Activated CD4-positive, alpha-beta memory T cell treated with anti-CD3 and anti-CD28 coated beads for 36 hours (primary cell): ENCODE measurements at regions not wholly inside any gene's neighbourhood (a gene's known extent, or its start where the extent isn't known, plus 50 kb on each side); places are given as distances from the start of the nearest gene placed in this dataset.

Experiments used
- CTCF ChIA-PET: fragments of 350-600 bp; sonication (Branson Sonifier 250); formaldehyde crosslinking; loops from one replicate; lab custom pipeline; 2021; ENCODE audit warnings: antibody characterized with exemption, inconsistent platforms; lab: Charles Lee
- POLR2A ChIA-PET: fragments of 350-600 bp; sonication (Branson Sonifier 250); formaldehyde crosslinking; loops from one replicate; lab custom pipeline; 2021; ENCODE audit warnings: antibody characterized with exemption; lab: Charles Lee
- DNase-seq: peaks from one replicate; pipeline ENCODE4 v3.0.0-alpha.2; 2020
- H3K27ac Mint-ChIP-seq: one replicate; pipeline ENCODE4 v1.8.0; 2021; ENCODE audit warnings: mixed read lengths
- H3K27me3 Mint-ChIP-seq: one replicate; pipeline ENCODE4 v1.8.0; 2021; ENCODE audit warnings: mixed read lengths
- H3K36me3 Mint-ChIP-seq: one replicate; pipeline ENCODE4 v1.8.0; 2021; ENCODE audit warnings: mixed read lengths
- H3K4me1 Mint-ChIP-seq: one replicate; pipeline ENCODE4 v1.8.0; 2021; ENCODE audit warnings: low read depth, mixed read lengths
- H3K4me3 Mint-ChIP-seq: one replicate; pipeline ENCODE4 v1.8.0; 2021; ENCODE audit warnings: mild to moderate bottlenecking, mixed read lengths
- H3K9me3 Mint-ChIP-seq: one replicate; pipeline ENCODE4 v1.8.0; 2021; ENCODE audit warnings: mixed read lengths
- intact Hi-C: fragments of 100-400 bp; cut with micrococcal nuclease; formaldehyde crosslinking; loops from one replicate; pipeline ENCODE4 v1.15.1; 2023

DNA sequence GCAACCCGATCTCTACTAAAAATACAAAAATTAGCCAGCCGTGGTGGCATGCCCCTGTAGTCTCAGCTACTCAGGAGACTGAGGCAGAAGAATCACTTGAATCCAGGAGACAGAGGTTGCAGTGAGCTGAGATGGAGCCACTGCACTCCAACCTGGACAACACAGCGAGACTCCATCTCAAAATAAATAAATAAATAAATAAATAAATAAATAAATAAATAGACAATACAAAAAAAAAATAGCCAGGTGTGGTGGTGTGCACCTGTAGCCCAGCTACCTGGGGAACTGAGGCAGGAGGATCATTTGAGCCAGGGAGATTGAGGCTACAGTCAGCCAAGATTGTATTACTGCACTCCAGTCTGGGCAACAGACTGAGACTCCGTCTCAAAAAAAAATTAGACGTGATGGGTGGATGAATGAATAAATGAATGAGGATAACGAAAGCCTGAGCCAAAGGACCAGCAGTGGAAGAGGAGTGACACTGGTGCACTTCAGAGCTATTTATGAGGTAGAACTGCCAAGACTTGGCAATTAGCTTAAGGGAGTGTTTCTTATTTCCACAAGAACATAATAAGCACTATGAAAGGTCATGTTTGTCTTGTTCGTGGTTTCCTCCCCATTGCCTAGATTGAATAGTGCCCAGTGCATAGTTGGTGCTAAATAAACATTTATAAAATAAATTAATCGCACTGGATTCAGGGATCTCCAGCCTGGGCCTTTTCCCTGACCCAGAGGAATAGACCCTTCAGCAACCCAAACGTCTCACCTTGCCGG lies 232.2 kb downstream of the IDS start:
- Mint-ChIP-seq H3K36me3 (no peaks in the 10 kb centered on the region), H3K4me1 (no peaks in the 10 kb centered on the region), H3K4me3 (no peak overlapping the region), H3K27me3 (no peaks in the 10 kb centered on the region), H3K27ac (no peak overlapping the region), H3K9me3 (no peaks in the 10 kb centered on the region)
- ChIA-PET CTCF (no interaction called here), POLR2A (no interaction called here)
- intact Hi-C loops, result no loop called here
- DNase-seq, result no peak

GRCh38 chrX:149267878-149268813 lies 237.0 kb downstream of the IDS start:
- no peak overlapping the region for H3K27ac Mint-ChIP-seq
- no peak for DNase-seq
- H3K9me3 Mint-ChIP-seq, result no peaks in the 10 kb centered on the region
- H3K4me3 Mint-ChIP-seq, result no peak overlapping the region
- H3K4me1 Mint-ChIP-seq, result no peaks in the 10 kb centered on the region
- intact Hi-C loops, result no loop called here
- CTCF ChIA-PET, result no interaction called here
- H3K36me3 Mint-ChIP-seq, result no peaks in the 10 kb centered on the region
- POLR2A ChIA-PET, result no interaction called here
- peaks cover 3% of the 10 kb centered on the region for H3K27me3 Mint-ChIP-seq

DNA sequence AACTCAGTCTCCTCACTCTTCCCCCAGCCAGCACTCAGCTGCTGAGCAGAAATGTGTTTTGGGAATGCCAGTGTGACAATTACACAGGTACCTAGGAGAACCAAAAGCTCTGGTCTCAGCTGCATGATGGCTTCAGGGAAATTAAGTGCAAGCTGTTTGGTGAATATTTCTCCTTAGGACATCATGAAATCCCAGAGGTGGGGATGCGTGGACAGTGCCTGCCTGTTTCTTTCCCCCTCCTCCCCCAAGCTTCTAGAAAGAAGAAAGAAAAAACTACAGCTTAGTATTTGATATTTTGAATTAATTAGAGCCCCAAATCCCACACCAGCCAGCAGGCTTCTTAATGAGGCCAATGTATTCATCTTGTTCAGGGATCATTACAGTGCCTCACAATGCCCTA lies 243.0 kb downstream of the IDS start:
- intact Hi-C loops, result no loop called here
- POLR2A ChIA-PET, result no interaction called here
- no peaks in the 10 kb centered on the region for H3K9me3 Mint-ChIP-seq
- CTCF ChIA-PET, result no interaction called here
- H3K4me3 Mint-ChIP-seq, result no peak overlapping the region
- no peaks in the 10 kb centered on the region for H3K36me3 Mint-ChIP-seq
- H3K27ac Mint-ChIP-seq, result no peak overlapping the region
- DNase-seq, result no peak
- H3K27me3 Mint-ChIP-seq, result peaks cover 3% of the 10 kb centered on the region
- no peaks in the 10 kb centered on the region for H3K4me1 Mint-ChIP-seq

GRCh38 chrX:149259241-149259640 lies 245.9 kb downstream of the IDS start:
- H3K9me3 Mint-ChIP-seq, result no peaks in the 10 kb centered on the region
- ChIA-PET POLR2A (no interaction called here), CTCF (no interaction called here)
- H3K4me1 Mint-ChIP-seq, result no peaks in the 10 kb centered on the region
- intact Hi-C loops, result no loop called here
- DNase-seq, result no peak
- H3K36me3 Mint-ChIP-seq, result no peaks in the 10 kb centered on the region
- peaks cover 3% of the 10 kb centered on the region for H3K27me3 Mint-ChIP-seq
- no peak overlapping the region for H3K4me3 Mint-ChIP-seq
- H3K27ac Mint-ChIP-seq, result no peak overlapping the region

DNA sequence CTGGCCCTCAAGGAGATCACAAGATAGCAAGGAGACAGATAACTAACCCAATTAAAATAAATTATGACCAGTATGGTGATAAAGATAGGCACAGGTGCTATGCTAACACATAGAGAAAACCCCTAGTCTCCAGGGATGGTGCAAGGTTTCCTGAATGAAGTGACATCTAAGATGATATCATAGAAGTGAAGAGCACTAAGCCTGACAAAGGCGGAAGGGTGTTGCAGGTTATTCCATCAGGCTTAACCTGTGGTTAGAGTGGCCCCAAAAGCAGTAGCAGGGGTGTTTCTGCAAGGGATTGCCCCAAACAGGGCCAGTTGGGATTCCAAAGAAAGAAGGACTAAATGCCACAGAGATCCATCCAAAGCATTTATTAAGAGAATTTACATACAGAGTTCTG lies 249.2 kb downstream of the IDS start:
- CTCF ChIA-PET, result no interaction called here
- no peak overlapping the region for H3K27ac Mint-ChIP-seq
- intact Hi-C loops, result no loop called here
- H3K9me3 Mint-ChIP-seq, result no peaks in the 10 kb centered on the region
- H3K36me3 Mint-ChIP-seq, result no peaks in the 10 kb centered on the region
- no peak for DNase-seq
- no peaks in the 10 kb centered on the region for H3K4me1 Mint-ChIP-seq
- POLR2A ChIA-PET, result no interaction called here
- H3K27me3 Mint-ChIP-seq, result no peaks in the 10 kb centered on the region
- H3K4me3 Mint-ChIP-seq, result no peak overlapping the region

- H3K9me3 Mint-ChIP-seq, result no peaks in the 10 kb centered on the region
- ChIA-PET CTCF (interaction anchor here (0.5 kb wide), 1 partner anchor 397 kb away, joined by 3 read pairs; no protein-coding TSS in a partner anchor), POLR2A (interaction anchor here (0.7 kb wide), 1 partner anchor 182 kb away, joined by 6 read pairs; no protein-coding TSS in a partner anchor)
- no peaks in the 10 kb centered on the region for H3K27me3 Mint-ChIP-seq
- H3K27ac Mint-ChIP-seq, result no peak overlapping the region
- H3K4me3 Mint-ChIP-seq, result no peak overlapping the region
- intact Hi-C loops, result no loop called here
- no peaks in the 10 kb centered on the region for H3K36me3 Mint-ChIP-seq
- no peaks in the 10 kb centered on the region for H3K4me1 Mint-ChIP-seq
- no peak for DNase-seq
These were observed 257.0 kb downstream of the IDS start for GRCh38 chrX:149248073-149248625.

- Mint-ChIP-seq H3K4me1 (peaks cover 2% of the 10 kb centered on the region), H3K9me3 (peaks cover 11% of the 10 kb centered on the region), H3K4me3 (no peak overlapping the region), H3K36me3 (no peaks in the 10 kb centered on the region), H3K27me3 (no peaks in the 10 kb centered on the region), H3K27ac (no peak overlapping the region)
- intact Hi-C loops, result no loop called here
- POLR2A ChIA-PET, result no interaction called here
- DNase-seq, result no peak
- CTCF ChIA-PET, result no interaction called here
These were observed 274.4 kb downstream of the IDS start for GRCh38 chrX:149230689-149231088.

GRCh38 chrX:149223854-149224253 lies 281.3 kb downstream of the IDS start:
- no peaks in the 10 kb centered on the region for H3K4me1 Mint-ChIP-seq
- no peak for DNase-seq

DNA sequence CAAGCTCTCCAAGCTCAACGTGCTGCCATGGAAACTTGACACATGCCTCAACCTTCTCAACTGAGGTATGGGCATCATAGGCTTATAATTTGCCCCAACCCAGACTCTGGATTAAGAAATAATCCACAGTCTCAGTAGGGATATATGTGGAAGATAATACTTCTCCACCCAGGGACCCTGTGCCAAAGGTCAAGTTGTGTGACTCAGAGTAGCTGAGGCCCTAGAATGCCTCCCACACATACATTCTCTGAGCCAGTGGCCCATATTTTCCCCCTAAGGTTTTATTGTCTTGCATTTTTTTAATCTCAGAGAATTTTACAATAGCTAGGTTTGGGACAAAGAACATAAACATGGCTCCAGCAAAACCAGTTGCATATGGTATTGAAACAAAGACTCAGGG lies 283.1 kb downstream of the IDS start:
- Mint-ChIP-seq H3K4me3 (no peak overlapping the region), H3K27me3 (no peaks in the 10 kb centered on the region), H3K36me3 (no peaks in the 10 kb centered on the region), H3K9me3 (peaks cover 2% of the 10 kb centered on the region), H3K4me1 (no peaks in the 10 kb centered on the region), H3K27ac (no peak overlapping the region)
- CTCF ChIA-PET, result no interaction called here
- no peak for DNase-seq
- POLR2A ChIA-PET, result no interaction called here
- intact Hi-C loops, result no loop called here

More at GRCh38 chrX:149223854-149224253, 281.3 kb downstream of the IDS start:
- ChIA-PET CTCF (no interaction called here), POLR2A (no interaction called here)
- Mint-ChIP-seq H3K27me3 (no peaks in the 10 kb centered on the region), H3K4me3 (no peak overlapping the region), H3K27ac (no peak overlapping the region), H3K9me3 (peaks cover 11% of the 10 kb centered on the region), H3K36me3 (no peaks in the 10 kb centered on the region)
- intact Hi-C loops, result no loop called here

DNA sequence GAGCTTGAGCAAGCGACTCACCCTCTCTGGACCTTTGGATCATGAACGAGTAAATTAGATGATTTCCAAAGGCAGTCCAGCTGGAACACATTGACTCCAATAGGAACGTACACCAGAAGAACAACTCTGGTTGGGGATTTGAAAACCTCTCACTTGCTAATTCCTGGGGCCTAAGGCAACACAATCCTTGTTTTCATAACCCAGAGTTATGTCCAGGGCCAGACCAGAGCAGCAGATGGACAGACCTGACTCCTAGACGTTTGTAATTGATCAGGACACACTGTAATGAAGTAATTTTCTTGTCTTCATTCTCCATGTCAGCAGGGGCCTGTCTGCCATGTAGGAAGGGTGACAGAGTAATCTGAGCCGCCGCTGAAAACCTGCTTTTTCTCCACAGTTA lies 283.9 kb downstream of the IDS start:
- H3K27ac Mint-ChIP-seq, result no peak overlapping the region
- H3K9me3 Mint-ChIP-seq, result no peaks in the 10 kb centered on the region
- ChIA-PET POLR2A (no interaction called here), CTCF (no interaction called here)
- no peaks in the 10 kb centered on the region for H3K36me3 Mint-ChIP-seq
- intact Hi-C loops, result no loop called here
- DNase-seq, result no peak
- H3K4me3 Mint-ChIP-seq, result no peak overlapping the region
- H3K27me3 Mint-ChIP-seq, result no peaks in the 10 kb centered on the region
- no peaks in the 10 kb centered on the region for H3K4me1 Mint-ChIP-seq

DNA sequence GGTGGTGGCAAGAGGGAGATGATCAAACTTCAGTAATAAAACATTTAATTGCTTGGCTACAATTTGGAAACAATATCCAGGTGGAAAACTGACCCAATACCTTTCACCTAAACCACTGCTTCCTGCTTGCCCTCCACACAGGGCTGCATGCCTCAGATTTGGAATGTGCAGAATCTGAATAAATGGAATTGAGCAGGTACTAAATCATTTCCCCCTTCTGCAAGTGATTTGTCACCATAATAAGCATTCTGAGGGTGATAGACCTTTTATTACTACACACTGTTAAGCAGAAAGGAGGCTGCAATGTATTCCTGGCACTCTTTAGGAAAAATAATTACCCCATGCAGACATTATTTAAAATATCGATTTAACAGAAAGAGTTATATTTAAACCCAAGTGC lies 291.8 kb downstream of the IDS start:
- H3K9me3 Mint-ChIP-seq, result no peaks in the 10 kb centered on the region
- ChIA-PET POLR2A (no interaction called here), CTCF (no interaction called here)
- intact Hi-C loops, result no loop called here
- no peak overlapping the region for H3K27ac Mint-ChIP-seq
- no peaks in the 10 kb centered on the region for H3K36me3 Mint-ChIP-seq
- H3K27me3 Mint-ChIP-seq, result no peaks in the 10 kb centered on the region
- no peaks in the 10 kb centered on the region for H3K4me1 Mint-ChIP-seq
- no peak overlapping the region for H3K4me3 Mint-ChIP-seq
- no peak for DNase-seq

- DNase-seq, result no peak
- Mint-ChIP-seq H3K27ac (no peak overlapping the region), H3K36me3 (no peaks in the 10 kb centered on the region), H3K27me3 (peaks cover 2% of the 10 kb centered on the region), H3K9me3 (no peaks in the 10 kb centered on the region), H3K4me1 (no peaks in the 10 kb centered on the region), H3K4me3 (no peak overlapping the region)
- CTCF ChIA-PET, result no interaction called here
- intact Hi-C loops, result no loop called here
- POLR2A ChIA-PET, result no interaction called here
These were observed 296.8 kb downstream of the IDS start for GRCh38 chrX:149208307-149208706.
